Activated naive CD4-positive, alpha-beta T cell (primary cell): ENCODE measurements at regions not wholly inside any gene's neighbourhood (a gene's known extent, or its start where the extent isn't known, plus 50 kb on each side); places are given as distances from the start of the nearest gene placed in this dataset.
"Not testable (repeated sequence)": the region's sequence is repeated elsewhere in the genome, so short reads cannot be mapped to it uniquely, and the experiment has no call there.

Source experiments
- DNase-seq, 4 experiments: peaks; one replicate each; lab custom pipeline; 2025; lab: John Stamatoyannopoulos, UW

- DNase-seq: no peak
Measured at GRCh38 chr21:28418726-28419514, 573.8 kb downstream of the LTN1 start.

DNA sequence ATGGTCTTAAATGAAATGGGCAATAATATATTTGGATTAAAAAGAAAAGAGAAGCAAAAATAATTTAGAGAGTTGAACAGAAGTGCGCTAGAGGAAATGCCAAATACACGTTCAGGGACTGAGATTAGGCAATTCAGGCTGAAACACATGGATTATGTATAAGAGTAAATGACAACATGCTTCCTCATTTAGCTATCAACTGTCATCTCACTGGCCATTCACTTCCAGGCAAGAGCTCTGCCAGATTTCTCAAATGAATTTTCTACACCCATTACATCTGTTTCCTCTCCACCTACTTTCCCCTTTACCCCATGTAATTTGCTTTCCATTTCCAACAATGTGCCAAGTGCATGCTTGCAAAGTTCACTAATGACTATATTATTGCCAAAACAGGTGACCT lies 582.4 kb downstream of the LTN1 start:
- no peak for DNase-seq

GRCh38 chr21:28402616-28402989 lies 590.1 kb downstream of the LTN1 start:
- no peak for DNase-seq

- no peak for DNase-seq
Measured at GRCh38 chr21:28397040-28397439, 595.6 kb downstream of the LTN1 start.

- DNase-seq: no peak
Measured at GRCh38 chr21:28396421-28396820, 596.3 kb downstream of the LTN1 start.

DNA sequence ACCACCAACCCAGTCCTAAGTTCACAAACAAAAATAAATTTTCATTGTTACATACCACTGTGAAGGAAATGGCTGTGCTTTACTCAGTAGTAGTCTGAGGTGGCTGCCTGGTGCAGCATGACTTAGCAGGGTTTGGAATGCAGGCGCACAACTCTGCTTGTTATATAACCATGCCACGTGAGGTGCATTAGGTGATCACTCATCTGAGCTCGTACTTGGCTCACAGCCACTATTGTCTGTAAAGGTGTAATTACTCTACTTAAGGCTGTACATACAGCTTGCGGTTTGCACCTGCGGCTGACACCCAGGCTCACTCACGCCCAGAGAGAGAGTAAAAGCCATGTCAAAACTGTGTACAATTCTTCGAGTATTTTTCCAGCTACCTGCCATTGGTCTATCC lies 599.4 kb downstream of the LTN1 start:
- DNase-seq: no peak

DNA sequence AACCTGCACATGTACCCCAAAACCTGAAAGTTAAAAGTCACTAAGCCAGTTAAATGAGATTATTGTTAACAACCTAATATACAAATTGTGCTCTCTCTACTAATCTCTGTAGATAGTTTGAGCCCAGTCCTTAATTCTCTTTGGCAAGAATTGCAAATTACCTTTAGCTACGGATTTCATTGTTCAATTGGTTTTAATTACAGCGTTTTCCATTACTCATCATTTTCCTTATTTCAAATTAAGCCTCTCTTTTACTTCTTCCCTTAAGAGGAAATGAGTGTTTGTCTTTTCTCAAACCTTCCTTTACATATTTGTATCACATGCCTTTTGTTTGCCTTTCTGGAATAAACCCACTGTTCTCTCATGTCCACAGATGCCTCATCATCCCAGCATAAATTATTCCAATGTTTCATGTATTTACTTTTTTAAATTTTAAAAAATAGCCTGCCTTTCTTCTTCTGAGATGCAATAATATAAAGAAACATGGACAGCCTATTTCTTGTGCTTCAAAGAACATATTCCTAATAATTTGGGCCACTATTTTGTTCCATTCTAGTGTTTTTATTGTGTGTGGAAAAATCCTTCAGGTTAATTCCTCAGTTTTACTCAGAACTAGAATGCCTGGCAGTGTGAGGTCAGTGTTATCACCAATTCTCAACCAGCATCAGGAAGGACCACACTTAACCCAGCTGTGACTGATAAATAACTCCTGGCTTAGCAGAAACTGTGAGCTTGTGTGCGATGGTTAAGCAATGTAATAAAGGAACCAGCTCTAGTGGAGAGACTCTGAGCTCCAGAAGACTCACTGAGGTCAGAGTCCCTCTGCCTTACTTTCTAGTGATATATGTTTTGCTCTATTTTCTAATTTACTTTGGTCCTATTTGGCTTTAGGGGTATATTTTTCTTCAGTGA lies 600.5 kb downstream of the LTN1 start:
- no peak for DNase-seq

DNA sequence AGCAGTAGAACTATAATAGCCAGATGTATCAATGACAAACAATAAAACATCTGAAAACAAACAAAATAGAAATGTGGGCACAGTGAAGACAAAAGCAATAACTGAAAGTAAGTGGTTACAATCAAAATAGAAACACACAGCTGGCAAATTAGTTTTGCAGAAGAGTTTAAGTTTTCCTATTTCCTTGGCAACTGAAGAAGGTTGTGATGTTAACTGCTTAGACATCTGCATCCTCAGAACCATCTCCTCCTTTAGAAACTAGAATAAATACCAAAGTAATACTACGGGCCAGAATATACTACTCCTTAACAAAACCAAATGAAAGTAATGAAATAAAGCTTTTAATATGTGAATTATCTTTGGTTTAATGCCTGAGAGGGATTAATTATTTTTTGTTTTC lies 605.5 kb downstream of the LTN1 start:
- no peak for DNase-seq

DNA sequence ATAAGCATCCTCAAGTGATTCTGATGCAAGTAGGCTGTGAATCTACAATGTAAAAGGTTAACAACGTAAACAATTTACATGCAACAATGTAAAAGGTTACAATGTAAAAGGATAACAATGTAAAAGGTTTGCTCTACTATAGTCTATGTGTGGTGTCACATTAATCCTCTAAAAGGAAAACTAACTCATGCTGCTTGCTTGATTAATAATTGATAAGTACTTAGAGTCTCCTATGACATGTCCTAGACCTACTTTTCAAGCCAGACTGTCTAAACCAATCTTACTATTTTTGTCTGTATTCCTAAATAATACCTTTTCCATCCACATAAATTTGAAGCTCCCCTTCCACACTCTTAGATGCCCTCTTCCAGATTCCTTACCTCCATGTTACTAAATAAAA lies 606.8 kb downstream of the LTN1 start:
- no peak for DNase-seq

GRCh38 chr21:28381000-28381745 lies 611.5 kb downstream of the LTN1 start:
- not testable (repeated sequence) for DNase-seq

DNA sequence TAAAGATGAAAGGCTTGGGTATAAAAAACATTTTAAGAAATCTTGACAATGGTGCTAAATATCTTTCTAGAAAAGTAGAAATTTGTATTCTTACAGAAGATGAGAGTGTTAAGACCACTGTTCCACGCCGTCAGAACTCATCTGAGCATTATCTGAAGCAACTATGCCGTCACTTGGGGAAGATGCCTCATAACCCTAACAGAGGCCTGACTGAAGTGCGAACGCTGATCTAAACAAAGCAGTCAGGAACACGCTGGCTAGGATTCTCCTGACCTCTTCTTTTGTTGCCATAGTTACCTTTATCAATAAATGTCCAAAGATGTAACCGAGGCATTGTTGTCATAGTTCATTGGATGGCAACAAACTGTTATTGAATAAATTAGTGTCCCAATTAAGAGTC lies 612.4 kb downstream of the LTN1 start:
- no peak for DNase-seq

DNA sequence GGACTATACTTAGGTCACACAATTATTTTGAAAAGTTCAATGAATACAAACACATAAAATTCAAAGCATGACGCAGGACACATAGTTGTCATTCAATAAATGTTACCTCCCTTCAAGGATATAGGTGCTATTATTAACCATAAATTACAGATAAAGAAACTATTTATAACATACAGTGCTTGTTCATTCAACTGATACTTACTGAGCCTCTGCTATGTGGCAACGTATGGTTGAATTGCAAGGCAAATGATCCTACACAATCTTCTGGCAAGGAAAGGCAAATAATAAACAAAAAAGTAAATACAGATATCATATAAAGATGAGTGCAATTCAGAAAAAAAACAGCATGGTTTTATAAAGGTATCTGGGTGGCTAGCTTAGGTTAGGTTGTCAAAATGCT lies 614.7 kb downstream of the LTN1 start:
- no peak for DNase-seq

- DNase-seq: no peak
Measured at GRCh38 chr21:28375708-28376385, 616.8 kb downstream of the LTN1 start.

- DNase-seq: no peak
Measured at GRCh38 chr21:28374881-28375280, 617.8 kb downstream of the LTN1 start.

GRCh38 chr21:28371713-28372112 lies 621.0 kb downstream of the LTN1 start:
- DNase-seq: no peak

- no peak for DNase-seq
Measured at GRCh38 chr21:28359300-28359699, 633.4 kb downstream of the LTN1 start.

- DNase-seq: no peak
Measured at GRCh38 chr21:28358702-28359101, 634.0 kb downstream of the LTN1 start.

- no peak for DNase-seq
Measured at GRCh38 chr21:28358170-28358569, 634.5 kb downstream of the LTN1 start.

DNA sequence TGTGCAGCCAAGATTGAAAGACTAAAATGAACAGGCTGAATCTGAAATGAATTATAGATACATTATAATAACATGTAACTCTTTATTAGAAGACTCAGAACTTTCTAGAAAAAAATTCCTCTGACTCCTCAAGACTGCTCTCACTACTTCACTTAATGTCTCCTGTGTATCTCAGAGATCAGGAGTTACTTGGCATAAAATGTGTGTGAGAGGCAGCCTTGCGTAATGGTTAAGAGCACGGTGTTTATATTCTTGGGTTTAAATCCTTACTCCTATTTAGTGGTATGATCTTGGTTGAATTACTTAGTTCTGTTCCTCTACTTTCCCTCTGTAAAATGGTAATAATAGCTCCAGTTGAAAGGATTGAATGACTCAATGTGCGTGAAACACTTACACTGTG lies 634.9 kb downstream of the LTN1 start:
- no peak for DNase-seq

DNA sequence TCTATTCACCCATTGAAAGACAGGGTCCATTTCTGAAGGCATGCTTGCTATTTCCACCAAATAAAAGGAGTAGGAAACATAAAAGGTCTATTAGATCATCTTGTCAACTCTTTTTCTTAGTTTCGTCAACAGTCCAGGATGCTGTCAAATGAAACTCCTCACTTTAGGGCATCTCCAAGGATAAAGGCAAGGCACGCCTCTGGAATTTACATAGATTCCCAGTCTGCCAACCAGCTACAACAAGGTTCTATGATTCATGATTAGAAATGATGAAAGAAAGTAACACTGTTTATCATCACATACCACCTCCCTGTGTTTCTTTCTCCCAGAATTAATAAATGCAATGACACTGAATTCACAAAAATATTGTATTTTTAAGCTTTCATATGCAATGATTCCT lies 636.3 kb downstream of the LTN1 start:
- no peak for DNase-seq

DNA sequence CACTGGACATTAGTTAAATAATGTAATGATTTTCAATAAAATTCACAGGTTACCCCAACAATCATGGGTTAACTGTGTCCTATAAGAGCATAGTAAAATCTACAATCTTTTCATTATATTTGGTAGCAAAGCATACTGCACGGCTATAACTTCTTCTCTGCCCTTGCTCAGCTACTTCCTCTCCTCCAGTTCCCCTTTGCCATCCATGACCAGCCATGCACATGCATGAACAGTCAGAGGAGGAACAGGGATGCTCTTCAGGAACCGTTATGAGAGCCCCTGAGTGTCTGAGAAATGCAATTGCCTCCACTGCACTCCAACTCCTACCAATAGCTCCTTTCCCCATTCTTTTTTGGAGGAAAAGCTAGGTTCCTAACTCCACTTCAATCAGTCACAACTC lies 646.7 kb downstream of the LTN1 start:
- DNase-seq: no peak

DNA sequence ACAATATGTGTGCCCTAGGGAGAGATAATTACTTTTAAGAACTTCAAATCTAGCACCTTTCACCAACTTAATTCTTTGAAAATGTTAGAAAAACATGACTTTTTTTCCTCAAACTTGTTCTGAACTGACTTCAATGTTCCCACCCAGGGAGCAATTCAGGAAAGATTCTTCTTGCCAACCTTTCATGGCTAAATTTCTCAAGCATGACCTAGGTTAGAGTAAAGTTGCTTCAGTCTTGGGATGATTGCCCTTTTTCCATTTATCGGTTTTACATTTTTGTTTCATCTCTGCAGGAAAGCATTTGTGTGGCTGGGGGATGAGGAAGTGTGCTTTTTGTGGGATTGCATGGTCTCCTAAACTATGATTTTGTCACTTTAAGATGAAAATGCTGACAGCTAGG lies 647.7 kb downstream of the LTN1 start:
- DNase-seq: no peak
